ENCODE measurements at regions not wholly inside any gene's neighbourhood (a gene's known extent, or its start where the extent isn't known, plus 50 kb on each side); places are given as distances from the start of the nearest gene placed in this dataset.

DNA sequence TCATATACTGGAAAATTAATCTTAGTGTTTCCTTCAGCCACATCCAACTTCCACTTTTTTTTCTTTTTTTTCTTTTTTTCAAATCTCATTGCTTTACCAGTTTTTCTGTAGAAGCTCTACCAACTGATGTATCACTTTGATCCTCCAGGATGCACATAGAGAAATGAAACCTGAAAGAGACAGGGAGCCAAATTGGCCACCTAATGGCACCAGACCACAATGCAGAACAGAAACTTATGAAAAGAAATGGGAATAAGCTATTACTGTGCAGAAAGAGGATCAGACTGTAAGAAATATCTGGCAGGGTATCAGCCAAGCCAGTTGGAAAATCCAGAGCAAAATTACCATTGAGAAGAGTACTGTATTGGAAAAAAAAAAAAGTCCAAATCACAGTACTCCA lies 1514.2 kb downstream of the MRPL39 start:
- DNase-seq (ENCODE audit: insufficient read length, low spot score) (no peak), FAIRE-seq (no peak)

DNA sequence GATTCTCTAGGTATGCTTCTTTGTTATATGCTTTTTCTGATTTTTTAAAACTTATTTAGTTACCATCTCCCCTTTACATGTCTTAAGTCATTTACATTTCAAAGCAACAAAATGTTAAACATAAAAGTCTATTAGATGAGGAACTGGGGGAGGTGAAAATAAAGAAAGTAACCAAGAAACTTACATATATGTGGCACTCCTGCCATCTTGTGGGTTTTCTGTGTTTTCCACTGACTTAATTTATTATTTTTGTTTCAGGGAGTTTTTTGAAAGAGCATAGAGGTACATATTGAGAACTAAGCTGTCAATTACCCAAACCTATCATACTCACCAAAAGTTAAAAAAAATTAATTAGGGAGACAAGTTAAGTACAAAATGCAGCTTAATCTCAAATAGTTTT lies 1531.1 kb downstream of the MRPL39 start:
- TF ChIP-seq POU2F2 (IDR thresholded peaks at IDR 0.05; ENCODE audit: low read depth, low read length) (no peak), TAF1 (IDR thresholded peaks at IDR 0.05; ENCODE audit: low read depth, low read length) (no peak)
- FAIRE-seq = no peak
- DNase-seq (ENCODE audit: insufficient read length, low spot score) = no peak

More for the DNA sequence above, 1514.2 kb downstream of the MRPL39 start:
- no peak for TF ChIP-seq POLR2AphosphoS5 (IDR thresholded peaks at IDR 0.05; ENCODE audit: low read depth, low read length)
- no peak for TF ChIP-seq PAX5 (IDR thresholded peaks at IDR 0.05; ENCODE audit: insufficient read depth, low read length, severe bottlenecking)
- no peak for TF ChIP-seq POU2F2 (IDR thresholded peaks at IDR 0.05; ENCODE audit: low read depth, low read length)
- TF ChIP-seq SPI1 (IDR thresholded peaks at IDR 0.05; ENCODE audit: low read depth, low read length) = no peak
- TF ChIP-seq TAF1 (IDR thresholded peaks at IDR 0.05; ENCODE audit: low read depth, low read length) = no peak
- no peak for TF ChIP-seq POLR2A (IDR thresholded peaks at IDR 0.05; ENCODE audit: low read depth, low read length)

DNA sequence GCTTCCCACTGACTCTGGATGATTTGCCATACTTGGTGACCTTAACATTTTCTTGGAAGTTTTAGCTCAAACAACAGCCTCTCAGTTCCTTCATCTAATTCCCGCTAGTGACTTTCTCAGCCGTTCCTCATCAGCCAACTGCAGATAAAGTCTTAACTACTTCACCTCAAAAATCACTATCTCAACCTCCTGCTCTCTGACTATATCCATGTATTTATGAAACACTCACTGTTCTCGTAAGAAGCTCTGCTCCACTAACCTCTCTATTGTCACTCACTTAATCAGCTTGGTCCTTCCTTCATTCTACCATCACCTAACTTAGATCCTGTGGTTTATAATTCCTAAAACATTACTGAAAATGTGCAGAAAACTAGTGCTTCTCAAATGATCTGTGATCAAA lies 1551.6 kb downstream of the MRPL39 start:
- FAIRE-seq (no peak), DNase-seq (ENCODE audit: insufficient read length, low spot score) (no peak)
- TF ChIP-seq POU2F2 (IDR thresholded peaks at IDR 0.05; ENCODE audit: low read depth, low read length) (no peak), POLR2AphosphoS5 (IDR thresholded peaks at IDR 0.05; ENCODE audit: low read depth, low read length) (no peak), SPI1 (IDR thresholded peaks at IDR 0.05; ENCODE audit: low read depth, low read length) (no peak), POLR2A (IDR thresholded peaks at IDR 0.05; ENCODE audit: low read depth, low read length) (no peak), PAX5 (IDR thresholded peaks at IDR 0.05; ENCODE audit: insufficient read depth, low read length, severe bottlenecking) (no peak), TAF1 (IDR thresholded peaks at IDR 0.05; ENCODE audit: low read depth, low read length) (no peak)

DNA sequence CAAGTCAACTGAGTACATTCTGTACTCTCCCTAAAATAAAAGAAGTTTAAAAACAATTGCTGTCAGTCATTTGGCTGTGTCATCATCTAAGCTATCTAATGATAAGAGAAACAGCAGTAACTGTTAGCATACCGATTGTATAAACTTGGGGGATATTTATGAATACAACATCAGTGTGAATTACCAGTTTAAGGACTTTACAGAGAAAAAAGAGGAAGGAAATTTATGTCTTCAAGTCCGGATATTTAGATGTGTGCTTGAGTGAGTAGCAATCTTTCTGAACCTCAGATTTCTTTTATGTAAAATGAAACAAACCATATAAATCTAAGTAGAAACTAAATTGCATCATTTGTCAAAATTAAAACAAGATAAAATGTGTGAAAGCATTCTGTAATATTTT lies 1557.0 kb downstream of the MRPL39 start:
- DNase-seq (ENCODE audit: insufficient read length, low spot score) = no peak
- TF ChIP-seq POU2F2 (IDR thresholded peaks at IDR 0.05; ENCODE audit: low read depth, low read length) (no peak), SPI1 (IDR thresholded peaks at IDR 0.05; ENCODE audit: low read depth, low read length) (no peak), POLR2A (IDR thresholded peaks at IDR 0.05; ENCODE audit: low read depth, low read length) (no peak), POLR2AphosphoS5 (IDR thresholded peaks at IDR 0.05; ENCODE audit: low read depth, low read length) (no peak), TAF1 (IDR thresholded peaks at IDR 0.05; ENCODE audit: low read depth, low read length) (no peak), PAX5 (IDR thresholded peaks at IDR 0.05; ENCODE audit: insufficient read depth, low read length, severe bottlenecking) (no peak)
- FAIRE-seq = no peak

DNA sequence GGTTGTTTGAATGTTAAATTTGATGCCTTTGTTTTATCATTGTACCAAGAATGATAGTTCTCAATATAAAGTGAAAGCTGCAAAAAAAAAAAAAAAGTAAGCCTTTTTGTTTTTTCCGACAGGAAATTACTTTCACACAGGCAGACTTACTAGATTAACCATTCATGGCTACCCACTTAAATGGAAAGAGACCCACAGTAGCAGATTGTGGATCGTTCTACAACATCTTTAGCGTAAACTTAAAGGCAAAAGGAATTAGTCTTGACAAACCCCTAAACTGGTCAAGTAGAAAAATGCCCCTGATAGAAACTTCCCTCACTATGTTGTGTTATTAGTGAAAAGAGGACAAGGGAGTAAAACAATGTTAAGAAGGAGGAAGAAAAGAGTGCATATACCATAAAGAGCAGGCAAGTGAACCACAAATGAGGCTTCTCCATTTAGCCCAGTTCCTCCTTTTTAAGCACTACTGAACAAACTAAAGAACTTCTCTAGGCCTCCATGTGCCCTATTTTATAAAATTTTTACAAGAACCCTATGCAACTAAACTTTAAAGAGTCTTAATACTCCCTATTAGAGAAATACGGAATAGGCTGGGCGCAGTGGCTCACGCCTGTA lies 1560.3 kb downstream of the MRPL39 start:
- DNase-seq (ENCODE audit: insufficient read length, low spot score) = no peak

DNA sequence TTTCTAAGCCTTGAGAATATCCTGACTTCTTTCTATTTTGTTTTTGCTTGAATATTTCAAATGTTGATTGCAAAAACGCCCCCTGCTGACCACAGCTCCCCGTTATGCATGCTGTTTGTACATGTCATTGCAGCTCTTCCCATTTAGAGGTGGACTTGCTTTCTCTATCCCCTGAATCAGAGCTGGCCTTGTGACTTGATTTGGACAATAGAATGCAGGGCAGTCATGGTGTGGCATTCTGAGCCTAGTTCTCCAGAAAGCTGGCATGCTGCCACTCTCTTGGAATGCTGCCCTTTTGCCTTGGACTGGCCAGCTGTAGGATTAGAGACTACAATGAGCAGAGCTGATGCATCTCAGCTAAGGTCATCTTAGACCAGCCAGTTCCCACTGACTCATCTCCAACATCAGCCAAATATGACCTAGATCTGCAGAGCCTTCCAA lies 1561.5 kb downstream of the MRPL39 start:
- no peak for FAIRE-seq

More for the DNA sequence above, 1560.3 kb downstream of the MRPL39 start:
- TF ChIP-seq PAX5 (IDR thresholded peaks at IDR 0.05; ENCODE audit: insufficient read depth, low read length, severe bottlenecking) = no peak
- TF ChIP-seq TAF1 (IDR thresholded peaks at IDR 0.05; ENCODE audit: low read depth, low read length) = no peak
- no peak for TF ChIP-seq POLR2AphosphoS5 (IDR thresholded peaks at IDR 0.05; ENCODE audit: low read depth, low read length)
- TF ChIP-seq POLR2A (IDR thresholded peaks at IDR 0.05; ENCODE audit: low read depth, low read length) = no peak
- no peak for TF ChIP-seq SPI1 (IDR thresholded peaks at IDR 0.05; ENCODE audit: low read depth, low read length)
- FAIRE-seq = no peak

DNA sequence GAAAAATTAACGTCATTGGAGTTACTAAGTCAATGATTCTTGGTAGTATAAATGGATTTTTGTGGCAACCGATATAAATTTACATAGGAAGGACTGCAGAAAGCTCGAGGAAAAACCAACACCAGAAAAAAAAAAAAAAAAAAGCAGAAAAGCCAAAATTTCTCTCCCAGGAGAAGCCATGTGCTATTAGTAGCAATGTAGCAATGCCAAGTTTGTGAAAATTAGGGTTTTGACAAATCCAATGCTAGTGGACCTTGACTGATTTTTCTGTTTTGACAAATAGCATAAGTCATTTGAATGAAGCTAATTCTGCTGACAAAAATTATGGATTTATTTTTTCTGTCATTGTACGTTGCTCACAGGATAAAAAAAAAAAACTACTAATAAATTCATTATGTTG lies 1561.9 kb downstream of the MRPL39 start:
- DNase-seq (ENCODE audit: insufficient read length, low spot score) (no peak), FAIRE-seq (no peak)
- TF ChIP-seq POLR2A (IDR thresholded peaks at IDR 0.05; ENCODE audit: low read depth, low read length) (no peak), SPI1 (IDR thresholded peaks at IDR 0.05; ENCODE audit: low read depth, low read length) (no peak), PAX5 (IDR thresholded peaks at IDR 0.05; ENCODE audit: insufficient read depth, low read length, severe bottlenecking) (no peak), TAF1 (IDR thresholded peaks at IDR 0.05; ENCODE audit: low read depth, low read length) (no peak), POLR2AphosphoS5 (IDR thresholded peaks at IDR 0.05; ENCODE audit: low read depth, low read length) (no peak), POU2F2 (IDR thresholded peaks at IDR 0.05; ENCODE audit: low read depth, low read length) (no peak)

More for the DNA sequence above, 1561.5 kb downstream of the MRPL39 start:
- DNase-seq (ENCODE audit: insufficient read length, low spot score) = no peak
- TF ChIP-seq POLR2AphosphoS5 (IDR thresholded peaks at IDR 0.05; ENCODE audit: low read depth, low read length) (no peak), PAX5 (IDR thresholded peaks at IDR 0.05; ENCODE audit: insufficient read depth, low read length, severe bottlenecking) (no peak), SPI1 (IDR thresholded peaks at IDR 0.05; ENCODE audit: low read depth, low read length) (no peak), POLR2A (IDR thresholded peaks at IDR 0.05; ENCODE audit: low read depth, low read length) (no peak), POU2F2 (IDR thresholded peaks at IDR 0.05; ENCODE audit: low read depth, low read length) (no peak), TAF1 (IDR thresholded peaks at IDR 0.05; ENCODE audit: low read depth, low read length) (no peak)

DNA sequence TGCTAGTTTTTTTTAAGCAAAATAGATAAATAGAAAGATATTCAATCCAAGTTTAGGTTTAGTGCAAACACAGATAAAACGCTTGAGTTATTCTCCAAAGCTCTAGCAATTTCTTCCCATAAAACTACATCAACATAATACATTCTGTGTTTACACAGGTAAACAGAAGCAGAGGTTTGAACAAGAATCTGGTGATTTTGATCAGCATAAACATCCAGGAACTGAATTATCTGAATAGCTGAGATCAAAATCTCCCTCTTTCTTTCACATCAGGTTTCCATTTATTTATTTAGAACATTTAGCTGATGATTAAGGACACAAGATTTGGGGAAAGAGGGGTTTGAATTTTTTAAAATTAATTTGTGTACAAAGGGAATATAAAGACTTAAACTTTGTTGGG lies 1564.6 kb downstream of the MRPL39 start:
- no peak for DNase-seq (ENCODE audit: insufficient read length, low spot score)
- TF ChIP-seq POU2F2 (IDR thresholded peaks at IDR 0.05; ENCODE audit: low read depth, low read length) (no peak), PAX5 (IDR thresholded peaks at IDR 0.05; ENCODE audit: insufficient read depth, low read length, severe bottlenecking) (no peak), SPI1 (IDR thresholded peaks at IDR 0.05; ENCODE audit: low read depth, low read length) (no peak), POLR2AphosphoS5 (IDR thresholded peaks at IDR 0.05; ENCODE audit: low read depth, low read length) (no peak), TAF1 (IDR thresholded peaks at IDR 0.05; ENCODE audit: low read depth, low read length) (no peak), POLR2A (IDR thresholded peaks at IDR 0.05; ENCODE audit: low read depth, low read length) (no peak)
- no peak for FAIRE-seq

DNA sequence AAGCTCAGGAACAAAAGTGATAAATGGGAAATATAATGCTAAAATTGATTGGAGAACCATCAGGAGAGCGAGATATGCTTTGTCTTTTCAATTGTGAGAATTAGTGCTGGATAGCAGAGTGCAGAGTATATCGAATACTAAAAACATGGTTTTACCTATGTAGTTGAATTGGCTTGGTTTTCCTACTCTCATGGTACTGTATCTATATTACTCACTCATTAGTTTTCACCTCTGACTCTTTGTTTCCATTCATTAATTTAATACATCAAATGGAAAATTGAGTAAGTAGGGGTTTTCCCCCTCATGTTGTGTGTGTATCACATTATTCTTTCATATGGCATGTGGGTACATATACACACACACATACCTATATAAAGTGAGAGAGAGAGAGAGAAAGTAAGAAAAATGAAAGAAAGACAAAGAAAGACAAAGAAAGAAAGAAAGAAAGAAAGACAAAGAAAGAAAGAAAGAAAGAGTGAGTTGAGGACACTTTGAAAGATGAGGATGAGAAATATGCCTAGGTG lies 1574.5 kb downstream of the MRPL39 start:
- no peak for TF ChIP-seq POLR2AphosphoS5 (IDR thresholded peaks at IDR 0.05; ENCODE audit: low read depth, low read length)
- TF ChIP-seq POLR2A (IDR thresholded peaks at IDR 0.05; ENCODE audit: low read depth, low read length) = no peak
- TF ChIP-seq POU2F2 (IDR thresholded peaks at IDR 0.05; ENCODE audit: low read depth, low read length) = no peak
- TF ChIP-seq PAX5 (IDR thresholded peaks at IDR 0.05; ENCODE audit: insufficient read depth, low read length, severe bottlenecking) = no peak
- TF ChIP-seq SPI1 (IDR thresholded peaks at IDR 0.05; ENCODE audit: low read depth, low read length) = no peak
- no peak for TF ChIP-seq TAF1 (IDR thresholded peaks at IDR 0.05; ENCODE audit: low read depth, low read length)
- FAIRE-seq = no peak
- no peak for DNase-seq (ENCODE audit: insufficient read length, low spot score)

DNA sequence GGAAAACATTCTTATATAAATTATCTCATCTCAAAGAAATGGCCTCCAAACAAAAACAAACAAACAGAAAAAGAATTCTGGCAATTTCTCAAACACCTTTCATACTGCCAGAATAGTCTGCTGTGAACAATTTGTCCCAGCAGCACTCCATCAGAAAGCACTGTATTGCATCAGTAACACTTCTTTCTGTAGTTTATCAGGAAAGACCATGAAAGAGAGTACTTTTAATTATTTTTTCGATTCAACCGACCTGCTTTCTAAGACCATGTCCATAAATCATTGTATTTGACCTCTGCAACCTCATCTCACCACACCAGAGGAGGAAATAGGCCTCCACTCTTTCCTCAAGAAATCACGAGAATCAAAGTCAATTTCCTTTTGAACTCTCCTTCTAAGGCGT lies 1579.9 kb downstream of the MRPL39 start:
- FAIRE-seq = no peak
- TF ChIP-seq POLR2A (IDR thresholded peaks at IDR 0.05; ENCODE audit: low read depth, low read length) (no peak), TAF1 (IDR thresholded peaks at IDR 0.05; ENCODE audit: low read depth, low read length) (no peak), SPI1 (IDR thresholded peaks at IDR 0.05; ENCODE audit: low read depth, low read length) (no peak), POU2F2 (IDR thresholded peaks at IDR 0.05; ENCODE audit: low read depth, low read length) (no peak), POLR2AphosphoS5 (IDR thresholded peaks at IDR 0.05; ENCODE audit: low read depth, low read length) (no peak), PAX5 (IDR thresholded peaks at IDR 0.05; ENCODE audit: insufficient read depth, low read length, severe bottlenecking) (no peak)
- no peak for DNase-seq (ENCODE audit: insufficient read length, low spot score)
